H9 (cell line): ENCODE measurements at regions not wholly inside any gene's neighbourhood (a gene's known extent, or its start where the extent isn't known, plus 50 kb on each side); places are given as distances from the start of the nearest gene placed in this dataset.

Experiments
- DNase-seq: peaks from one replicate; pipeline ENCODE4 v3.0.0-alpha.2; 2017
- H2AFZ ChIP-seq: one replicate; pipeline ENCODE4 v1.6.1; 2013; ENCODE audit warnings: mild to moderate bottlenecking, low read length, control low read depth, moderate library complexity
- H2AK5ac ChIP-seq: 2 replicates; pipeline ENCODE4 v1.6.1; 2013; ENCODE audit warnings: low read length, control low read depth, mixed read lengths; ENCODE audit not compliant: insufficient read length
- H2BK120ac ChIP-seq: one replicate; pipeline ENCODE4 v1.6.1; 2013; ENCODE audit warnings: low read depth, mild to moderate bottlenecking, low read length, control low read depth, inconsistent platforms; ENCODE audit not compliant: poor library complexity, severe bottlenecking
- H2BK12ac ChIP-seq: 2 replicates; pipeline ENCODE4 v1.6.1; 2013; ENCODE audit warnings: low read length, control low read depth, mixed read lengths, low read depth; ENCODE audit not compliant: insufficient read length
- H2BK15ac ChIP-seq: 2 replicates; pipeline ENCODE4 v1.6.1; 2013; ENCODE audit warnings: low read depth, low read length, control low read depth
- H2BK20ac ChIP-seq: one replicate; pipeline ENCODE4 v1.6.1; 2013; ENCODE audit warnings: low read depth, mild to moderate bottlenecking, low read length, control low read depth, inconsistent platforms; ENCODE audit not compliant: poor library complexity, severe bottlenecking
- H2BK5ac ChIP-seq: 2 replicates; pipeline ENCODE4 v1.6.1; 2013; ENCODE audit warnings: low read length, control low read depth, mixed read lengths; ENCODE audit not compliant: insufficient read length
- H3K14ac ChIP-seq: 2 replicates; pipeline ENCODE4 v1.6.1; 2013; ENCODE audit warnings: low read length, control low read depth; ENCODE audit not compliant: insufficient read depth
- H3K18ac ChIP-seq: 2 replicates; pipeline ENCODE4 v1.6.1; 2013; ENCODE audit warnings: low read depth, mild to moderate bottlenecking, mixed read lengths, low read length, control low read depth; ENCODE audit not compliant: insufficient read length
- H3K23ac ChIP-seq: 2 replicates; pipeline ENCODE4 v1.6.1; 2013; ENCODE audit warnings: low read length, control low read depth, mixed read lengths, low read depth; ENCODE audit not compliant: insufficient read length
- H3K23me2 ChIP-seq: 2 replicates; pipeline ENCODE4 v1.6.1; 2013; ENCODE audit warnings: low read depth, mild to moderate bottlenecking, mixed read lengths, low read length, control low read depth; ENCODE audit not compliant: insufficient read length, poor library complexity, severe bottlenecking
- H3K27ac ChIP-seq: 2 replicates; pipeline ENCODE4 v1.5.1; 2013; ENCODE audit warnings: low read length, control low read depth, mixed read lengths, low read depth; ENCODE audit not compliant: insufficient read length
- H3K27me3 ChIP-seq: 2 replicates; pipeline ENCODE4 v1.6.1; 2013; ENCODE audit warnings: low read length, control low read depth, inconsistent platforms; ENCODE audit not compliant: insufficient read depth
- H3K4ac ChIP-seq: 2 replicates; pipeline ENCODE4 v1.6.1; 2013; ENCODE audit warnings: low read depth, mild to moderate bottlenecking, control low read depth, inconsistent platforms, low read length, moderate library complexity
- H3K4me1 ChIP-seq: 2 replicates; pipeline ENCODE4 v1.6.1; 2013; ENCODE audit warnings: low read length, control low read depth, inconsistent platforms; ENCODE audit not compliant: insufficient read depth
- H3K4me2 ChIP-seq: 2 replicates; pipeline ENCODE4 v1.6.1; 2013; ENCODE audit warnings: low read length, control low read depth, mixed read lengths; ENCODE audit not compliant: insufficient read length, insufficient read depth
- H3K56ac ChIP-seq: 2 replicates; pipeline ENCODE4 v1.6.1; 2013; ENCODE audit warnings: low read depth, mild to moderate bottlenecking, mixed read lengths, low read length, control low read depth; ENCODE audit not compliant: insufficient read length
- H3K79me1 ChIP-seq: 2 replicates; pipeline ENCODE4 v1.6.1; 2013; ENCODE audit warnings: low read depth, mild to moderate bottlenecking, moderate library complexity, low read length, control low read depth, inconsistent platforms; ENCODE audit not compliant: insufficient read depth, poor library complexity, severe bottlenecking
- H3K79me2 ChIP-seq: 2 replicates; pipeline ENCODE4 v1.6.1; 2013; ENCODE audit warnings: low read length, control low read depth, inconsistent platforms; ENCODE audit not compliant: insufficient read depth
- H3K9ac ChIP-seq: 2 replicates; pipeline ENCODE4 v1.6.1; 2013; ENCODE audit warnings: low read length, control low read depth, mixed read lengths; ENCODE audit not compliant: insufficient read length; ENCODE audit errors: extremely low read depth
- H3K9me3 ChIP-seq: one replicate; pipeline ENCODE4 v1.6.1; 2013; ENCODE audit warnings: low read depth, low read length, inconsistent platforms; ENCODE audit not compliant: control insufficient read depth
- H3T11ph ChIP-seq: one replicate; pipeline ENCODE4 v1.6.1; 2013; ENCODE audit warnings: mild to moderate bottlenecking, low read length, control low read depth, inconsistent platforms
- H4K20me1 ChIP-seq: one replicate; pipeline ENCODE4 v1.6.1; 2013; ENCODE audit not compliant: control insufficient read depth, insufficient read length, insufficient read depth
- H4K5ac ChIP-seq: 2 replicates; pipeline ENCODE4 v1.6.1; 2013; ENCODE audit warnings: low read depth, mild to moderate bottlenecking, mixed read lengths, low read length, control low read depth; ENCODE audit not compliant: insufficient read length
- H4K8ac ChIP-seq: replicated peaks from 2 replicates; pipeline ENCODE4 v1.6.1; 2013; ENCODE audit warnings: low read length, control low read depth, mixed read lengths, low read depth; ENCODE audit not compliant: insufficient read length
- H4K91ac ChIP-seq: 2 replicates; pipeline ENCODE4 v1.6.1; 2013; ENCODE audit warnings: low read depth, mild to moderate bottlenecking, moderate library complexity, mixed read lengths, low read length, control low read depth; ENCODE audit not compliant: insufficient read length
- H3K27ac Mint-ChIP-seq, 3 experiments: 2 replicates in 2 of 3; 3 replicates in 1 of 3; pipeline ENCODE4 v1.8.0; 2020 to 2021; ENCODE audit warnings: mixed read lengths in 3 of 3, mild to moderate bottlenecking in 1 of 3, moderate library complexity in 1 of 3
- H3K27me3 Mint-ChIP-seq: 2 replicates; pipeline ENCODE4 v1.8.0; 2021; ENCODE audit warnings: low read depth, mild to moderate bottlenecking, moderate library complexity, mixed read lengths
- H3K36me3 Mint-ChIP-seq, 3 experiments: 2 replicates in 2 of 3; 3 replicates in 1 of 3; pipeline ENCODE4 v1.8.0; 2020 to 2021; ENCODE audit warnings: low read depth in 3 of 3, mixed read lengths in 3 of 3; ENCODE audit not compliant: insufficient read depth in 1 of 3
- H3K4me1 Mint-ChIP-seq, 2 experiments: 2 replicates each; pipeline ENCODE4 v1.8.0; 2020; ENCODE audit warnings: mixed read lengths in 2 of 2
- H3K4me3 Mint-ChIP-seq, 2 experiments: 2 replicates in 1 of 2; 3 replicates in 1 of 2; pipeline ENCODE4 v1.8.0; 2020 to 2021; ENCODE audit warnings: mild to moderate bottlenecking in 2 of 2, mixed read lengths in 2 of 2, moderate library complexity in 1 of 2
- H3K9me3 Mint-ChIP-seq, 2 experiments: 2 replicates in 1 of 2; 3 replicates in 1 of 2; pipeline ENCODE4 v1.8.0; 2020; ENCODE audit warnings: mild to moderate bottlenecking in 2 of 2, mixed read lengths in 2 of 2, moderate library complexity in 1 of 2
- WGBS: extraction: QIAGEN DNeasy Blood & Tissue Kit; methylation state at CpG from one replicate; pipeline ENCODE4 v1.1.7; 2013; ENCODE audit warnings: missing lambda C conversion rate, low lambda C conversion rate, mixed read lengths; ENCODE audit not compliant: insufficient read length; ENCODE audit errors: extremely low coverage; 5-methylcytosine and 5-hydroxymethylcytosine counted together
- TF ChIP-seq, protein P1 (sequence below): fragments of 200-600 bp; sonication (generic); conservative IDR thresholded peaks from 3 replicates; pipeline ENCODE4 v1.8.0; 2021; ENCODE audit warnings: antibody characterized with exemption, mild to moderate bottlenecking

DNA sequence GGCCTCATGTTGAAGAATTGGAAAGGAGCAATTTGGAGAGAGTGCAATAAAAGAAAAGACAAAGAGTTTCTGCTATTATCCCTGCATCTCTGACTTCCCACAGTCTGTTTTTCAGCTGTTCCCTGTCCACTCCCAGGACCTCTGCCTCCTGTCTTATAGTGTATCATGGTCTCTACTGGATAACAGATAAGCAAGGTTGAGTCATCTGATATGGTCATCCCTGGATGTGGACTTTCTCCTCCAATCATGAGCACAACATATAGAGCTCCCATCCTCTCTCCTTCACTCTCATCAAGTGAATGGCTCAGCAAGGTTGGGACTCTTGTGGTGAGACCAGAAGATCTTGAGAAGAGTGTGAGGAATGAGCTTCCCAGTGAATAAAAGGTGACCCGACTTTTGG lies 123.1 kb downstream of the PLCE1 start:
- no peak overlapping the region for H2BK120ac ChIP-seq
- no peaks in the 10 kb centered on the region for H3K4me1 ChIP-seq
- H2BK5ac ChIP-seq = no peak overlapping the region
- no peak overlapping the region for H4K91ac ChIP-seq
- H2AK5ac ChIP-seq = no peak overlapping the region
- no peaks in the 10 kb centered on the region for H3K79me2 ChIP-seq
- no peak overlapping the region for H3T11ph ChIP-seq
- no peaks in the 10 kb centered on the region for H3K23me2 ChIP-seq
- Mint-ChIP-seq H3K9me3 (no peaks in the 10 kb centered on the region; a peak in 2 of 5 replicates), H3K27me3 (peaks cover 15% of the 10 kb centered on the region), H3K4me1 (no peaks in the 10 kb centered on the region), H3K27ac (no peak overlapping the region), H3K36me3 (peaks cover 0 to 2% (median 0%) of the 10 kb centered on the region in 3 experiments; a peak in 1 of 7 replicates), H3K4me3 (no peak overlapping the region)
- H3K79me1 ChIP-seq = no peaks in the 10 kb centered on the region
- no peak overlapping the region for H3K4ac ChIP-seq
- no peak overlapping the region for H3K18ac ChIP-seq
- no peaks in the 10 kb centered on the region for H3K9me3 ChIP-seq
- TF ChIP-seq, protein P1, sequence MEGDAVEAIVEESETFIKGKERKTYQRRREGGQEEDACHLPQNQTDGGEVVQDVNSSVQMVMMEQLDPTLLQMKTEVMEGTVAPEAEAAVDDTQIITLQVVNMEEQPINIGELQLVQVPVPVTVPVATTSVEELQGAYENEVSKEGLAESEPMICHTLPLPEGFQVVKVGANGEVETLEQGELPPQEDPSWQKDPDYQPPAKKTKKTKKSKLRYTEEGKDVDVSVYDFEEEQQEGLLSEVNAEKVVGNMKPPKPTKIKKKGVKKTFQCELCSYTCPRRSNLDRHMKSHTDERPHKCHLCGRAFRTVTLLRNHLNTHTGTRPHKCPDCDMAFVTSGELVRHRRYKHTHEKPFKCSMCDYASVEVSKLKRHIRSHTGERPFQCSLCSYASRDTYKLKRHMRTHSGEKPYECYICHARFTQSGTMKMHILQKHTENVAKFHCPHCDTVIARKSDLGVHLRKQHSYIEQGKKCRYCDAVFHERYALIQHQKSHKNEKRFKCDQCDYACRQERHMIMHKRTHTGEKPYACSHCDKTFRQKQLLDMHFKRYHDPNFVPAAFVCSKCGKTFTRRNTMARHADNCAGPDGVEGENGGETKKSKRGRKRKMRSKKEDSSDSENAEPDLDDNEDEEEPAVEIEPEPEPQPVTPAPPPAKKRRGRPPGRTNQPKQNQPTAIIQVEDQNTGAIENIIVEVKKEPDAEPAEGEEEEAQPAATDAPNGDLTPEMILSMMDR = no peak
- H3K9ac ChIP-seq = no peak overlapping the region
- H3K4me2 ChIP-seq = no peak overlapping the region
- H3K27me3 ChIP-seq = no peaks in the 10 kb centered on the region
- no peak overlapping the region for H2AFZ ChIP-seq
- no peak overlapping the region for H2BK15ac ChIP-seq
- DNase-seq = no peak
- H2BK12ac ChIP-seq = no peak overlapping the region
- H2BK20ac ChIP-seq = no peak overlapping the region
- H3K56ac ChIP-seq = no peak overlapping the region
- no peaks in the 10 kb centered on the region for H4K20me1 ChIP-seq
- no peak overlapping the region for H3K27ac ChIP-seq
- no peak overlapping the region for H3K14ac ChIP-seq
- no peak overlapping the region for H4K5ac ChIP-seq
- no CpG with 5 or more reads among the region's 1 CpG for WGBS
- H3K23ac ChIP-seq = no peak overlapping the region
- no peak overlapping the region for H4K8ac ChIP-seq
